D721Med (cell line): ENCODE measurements at regions not wholly inside any gene's neighbourhood (a gene's known extent, or its start where the extent isn't known, plus 50 kb on each side); places are given as distances from the start of the nearest gene placed in this dataset.

Source experiments
- DNase-seq: peaks from one replicate; pipeline ENCODE4 v3.0.0; 2011; ENCODE audit warnings: low spot score; ENCODE audit not compliant: insufficient read length
- FAIRE-seq: peaks from 2 replicates; lab custom pipeline; 2011; peaks lifted over from hg19 to GRCh38; lab: Jason Lieb, UNC
- TF ChIP-seq, protein P1 (sequence below): IDR thresholded peaks from 2 replicates; pipeline ENCODE4 v1.5.1; 2012; ENCODE audit warnings: mild to moderate bottlenecking, control low read depth; ENCODE audit not compliant: insufficient read depth; ENCODE audit errors: missing control alignments

DNA sequence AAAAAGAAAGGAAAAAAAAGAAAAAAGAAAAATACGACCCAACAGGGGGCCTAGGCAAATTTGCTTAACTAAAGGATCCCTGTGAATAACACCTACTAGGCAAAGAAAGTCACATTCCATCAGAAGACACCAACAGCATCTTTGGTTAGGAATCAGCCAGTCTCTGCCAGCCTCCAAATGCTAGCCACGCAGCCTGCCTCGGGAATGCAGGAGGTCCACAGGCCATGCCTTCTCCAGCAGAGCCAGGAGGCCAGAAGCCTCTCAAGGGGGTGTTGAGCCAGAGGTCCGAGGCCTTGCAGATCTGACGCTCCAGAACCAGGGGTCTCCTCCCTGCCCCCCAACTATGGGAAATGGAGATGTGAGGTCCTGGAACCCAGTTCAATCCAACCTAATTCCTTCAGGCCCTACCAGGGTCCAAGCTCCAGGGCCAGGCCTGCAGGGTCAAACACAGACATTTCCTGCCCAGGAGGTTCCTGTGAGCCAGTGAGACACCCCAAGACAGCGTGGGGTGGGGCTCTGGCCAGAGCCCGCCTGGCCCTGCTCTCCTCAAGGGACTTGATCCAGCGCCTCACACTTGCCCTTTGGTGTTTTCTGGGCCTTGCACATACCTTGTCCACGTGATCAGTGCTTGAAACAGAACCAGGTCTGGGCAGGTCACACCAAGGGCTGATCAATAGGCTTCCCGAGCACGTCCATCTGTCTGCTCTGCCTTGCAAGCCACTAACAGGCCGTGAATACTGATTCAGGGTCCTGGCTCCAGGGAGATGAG, 289.6 kb upstream of the ID2 start:
- TF ChIP-seq, protein P1, sequence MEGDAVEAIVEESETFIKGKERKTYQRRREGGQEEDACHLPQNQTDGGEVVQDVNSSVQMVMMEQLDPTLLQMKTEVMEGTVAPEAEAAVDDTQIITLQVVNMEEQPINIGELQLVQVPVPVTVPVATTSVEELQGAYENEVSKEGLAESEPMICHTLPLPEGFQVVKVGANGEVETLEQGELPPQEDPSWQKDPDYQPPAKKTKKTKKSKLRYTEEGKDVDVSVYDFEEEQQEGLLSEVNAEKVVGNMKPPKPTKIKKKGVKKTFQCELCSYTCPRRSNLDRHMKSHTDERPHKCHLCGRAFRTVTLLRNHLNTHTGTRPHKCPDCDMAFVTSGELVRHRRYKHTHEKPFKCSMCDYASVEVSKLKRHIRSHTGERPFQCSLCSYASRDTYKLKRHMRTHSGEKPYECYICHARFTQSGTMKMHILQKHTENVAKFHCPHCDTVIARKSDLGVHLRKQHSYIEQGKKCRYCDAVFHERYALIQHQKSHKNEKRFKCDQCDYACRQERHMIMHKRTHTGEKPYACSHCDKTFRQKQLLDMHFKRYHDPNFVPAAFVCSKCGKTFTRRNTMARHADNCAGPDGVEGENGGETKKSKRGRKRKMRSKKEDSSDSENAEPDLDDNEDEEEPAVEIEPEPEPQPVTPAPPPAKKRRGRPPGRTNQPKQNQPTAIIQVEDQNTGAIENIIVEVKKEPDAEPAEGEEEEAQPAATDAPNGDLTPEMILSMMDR = no peak
- no peak for FAIRE-seq
- DNase-seq = no peak

DNA sequence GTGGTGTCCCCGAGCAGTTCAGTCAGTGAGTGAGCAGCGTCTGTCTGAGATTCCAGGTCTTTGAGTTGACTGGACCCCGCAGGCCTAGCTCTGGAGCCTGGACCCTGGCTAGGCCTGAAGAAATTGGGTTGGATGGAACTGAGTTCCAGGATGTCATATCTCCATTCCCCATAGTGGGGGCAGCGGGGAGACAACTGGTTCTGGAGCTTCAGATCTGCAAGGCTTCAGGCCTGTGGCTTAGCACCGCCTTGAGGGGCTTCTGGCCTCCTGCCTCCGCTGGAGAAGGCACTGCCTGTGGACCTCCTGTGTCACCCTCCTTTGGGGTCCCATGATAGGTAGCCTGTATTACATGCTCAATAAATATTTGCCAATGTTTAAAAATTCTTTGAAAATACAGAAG, 288.4 kb upstream of the ID2 start:
- DNase-seq (no peak), FAIRE-seq (no peak)
- TF ChIP-seq, protein P1 = no peak

DNA sequence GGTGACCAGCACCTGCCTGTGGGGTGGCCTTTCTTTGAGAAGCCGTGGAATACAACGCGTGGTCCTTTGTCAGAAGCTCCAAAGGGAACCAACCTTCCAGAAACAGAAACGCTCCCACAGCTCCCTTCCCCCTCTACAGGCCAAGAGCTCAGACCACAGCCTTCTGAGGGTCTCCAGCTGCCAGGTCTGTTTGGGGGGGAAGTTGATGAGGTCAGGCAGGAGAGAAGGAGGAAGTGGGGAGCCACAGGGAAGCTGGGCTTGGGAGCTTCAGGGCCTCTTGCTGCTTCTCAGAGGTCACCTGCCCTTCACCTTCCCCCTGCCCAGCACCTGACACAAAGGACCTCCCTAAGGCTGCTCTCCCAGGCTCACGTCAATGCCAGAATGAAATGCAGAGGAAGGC, 287.7 kb upstream of the ID2 start:
- TF ChIP-seq, protein P1 = no peak
- no peak for FAIRE-seq

DNA sequence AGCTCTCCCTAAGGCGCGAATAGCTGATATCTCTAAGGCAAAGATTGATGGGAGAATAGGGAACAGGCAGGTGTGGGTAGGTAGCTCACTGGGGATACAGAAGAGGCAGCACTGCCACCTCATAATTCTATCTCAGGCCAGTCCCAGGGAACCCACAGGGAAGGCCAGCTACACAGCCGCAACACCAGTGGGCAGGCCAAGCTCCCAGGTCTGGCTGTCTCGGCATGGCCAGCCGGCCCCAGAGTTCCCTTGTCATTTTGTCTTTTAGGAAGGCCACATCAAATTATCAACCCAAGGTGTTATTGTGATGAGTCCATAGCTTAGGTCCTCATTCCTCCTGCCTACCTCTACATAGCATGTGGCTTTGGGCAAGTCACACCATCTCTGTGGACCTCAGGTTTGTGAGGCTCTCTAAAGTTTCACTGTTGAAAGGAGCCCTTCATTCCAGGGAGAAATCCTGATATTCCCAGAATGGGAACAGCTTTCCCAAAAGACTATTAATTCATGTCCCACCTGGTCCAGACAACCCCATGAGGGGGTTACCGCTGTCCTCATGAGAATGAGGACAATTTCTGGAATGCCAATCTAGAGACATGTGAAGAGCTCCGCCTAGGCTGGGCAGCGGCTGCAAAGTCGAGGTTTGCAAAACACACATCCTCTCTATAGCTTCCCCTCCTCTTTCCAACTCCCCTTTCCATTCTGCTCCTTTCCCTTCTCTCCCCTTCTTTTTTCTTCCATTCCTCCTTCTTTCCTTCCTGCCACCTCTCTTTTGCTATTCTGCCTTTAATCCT, 287.1 kb upstream of the ID2 start:
- TF ChIP-seq, protein P1 = no peak
- DNase-seq = no peak
- no peak for FAIRE-seq

More for the DNA sequence above, 287.7 kb upstream of the ID2 start:
- DNase-seq = no peak

DNA sequence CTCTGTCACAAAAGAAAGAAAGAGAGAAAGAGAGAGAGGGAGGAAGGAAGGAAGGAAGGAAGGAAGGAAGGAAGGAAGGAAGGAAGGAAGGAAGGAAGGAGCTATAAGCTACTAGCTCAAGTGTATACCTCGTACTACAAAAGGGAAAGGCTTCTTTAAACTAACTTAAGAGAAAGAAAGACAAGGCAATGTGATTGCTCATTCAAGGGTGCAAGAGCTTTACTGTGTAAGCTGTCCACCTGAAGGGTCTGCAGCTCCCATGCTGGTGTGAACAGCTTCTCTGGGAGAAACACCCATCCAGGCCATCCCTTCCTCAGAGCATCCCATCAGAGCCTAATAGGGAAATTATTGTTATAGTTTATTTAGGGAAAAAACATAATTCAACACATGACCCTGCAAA, 286.1 kb upstream of the ID2 start:
- TF ChIP-seq, protein P1 = no peak
- no peak for DNase-seq
- no peak for FAIRE-seq

DNA sequence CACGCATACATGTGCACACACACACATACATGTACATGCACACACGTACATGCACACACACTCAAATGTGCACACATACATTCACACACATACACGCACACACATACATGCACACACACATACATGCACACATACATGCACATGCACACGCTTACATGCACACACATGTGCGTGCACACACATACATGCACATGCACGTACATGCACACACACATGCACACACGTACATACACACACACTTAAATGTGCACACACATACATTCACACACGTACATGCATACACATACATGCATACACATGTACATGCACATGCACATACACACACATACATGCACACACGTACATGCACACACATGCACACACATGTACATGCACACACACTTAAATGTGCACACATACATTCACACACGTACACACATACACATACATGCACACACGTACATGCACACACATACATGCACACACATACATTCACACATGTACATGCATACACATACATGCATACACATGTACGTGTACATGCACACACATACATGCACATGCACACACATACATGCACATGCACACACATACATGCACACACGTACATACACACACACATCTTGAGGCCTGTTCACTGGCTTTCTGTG, 283.7 kb upstream of the ID2 start:
- DNase-seq = no peak
- TF ChIP-seq, protein P1 = no peak
- FAIRE-seq = no peak
